NCI-H187 (cell line): ENCODE measurements at regions not wholly inside any gene's neighbourhood (a gene's known extent, or its start where the extent isn't known, plus 50 kb on each side); places are given as distances from the start of the nearest gene placed in this dataset.
"Not testable (repeated sequence)": the region's sequence is repeated elsewhere in the genome, so short reads cannot be mapped to it uniquely, and the experiment has no call there.

Source experiments
- DNase-seq, 2 experiments: peaks; one replicate each; lab custom pipeline; 2025; lab: John Stamatoyannopoulos, UW

DNA sequence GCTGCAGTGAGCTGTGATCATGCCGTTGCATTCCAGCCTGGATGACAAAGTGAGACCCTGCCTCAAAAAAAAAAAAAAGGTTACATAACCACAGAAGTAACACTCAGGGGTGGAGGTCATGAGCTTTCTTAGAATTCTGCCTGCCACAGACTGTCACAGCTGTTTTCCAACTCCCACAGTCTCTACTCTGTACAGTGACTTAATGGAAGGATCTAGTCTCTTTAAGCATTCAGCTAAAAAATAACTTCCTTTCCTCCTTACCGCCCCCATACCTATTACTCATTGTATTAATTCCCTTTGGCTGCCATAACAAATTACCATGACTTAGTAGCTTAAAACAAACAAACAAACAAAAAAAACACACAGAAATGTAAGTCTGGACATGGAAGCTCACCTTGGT, 99.6 kb upstream of the UBE2E1 start:
- DNase-seq, result no peak

DNA sequence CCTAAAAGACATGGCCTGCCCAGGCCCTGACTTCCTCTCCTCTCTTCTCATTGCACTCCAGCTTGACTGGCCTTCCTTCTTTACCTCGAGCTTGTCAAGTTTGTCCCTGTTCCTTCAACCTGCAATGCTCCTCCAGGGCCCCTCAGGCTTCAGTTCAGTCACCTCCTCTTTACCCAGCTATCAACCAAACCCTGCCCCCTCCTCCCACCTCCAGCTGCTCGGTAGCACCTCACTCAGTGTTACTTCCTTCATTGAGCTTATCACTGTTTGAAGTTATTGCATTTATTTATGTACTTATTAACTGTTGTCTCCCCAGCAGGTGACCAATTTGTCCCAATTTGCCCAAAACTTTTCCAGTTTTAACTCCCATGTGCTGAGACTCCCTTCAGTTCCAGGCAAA, 95.8 kb upstream of the UBE2E1 start:
- no peak for DNase-seq

DNA sequence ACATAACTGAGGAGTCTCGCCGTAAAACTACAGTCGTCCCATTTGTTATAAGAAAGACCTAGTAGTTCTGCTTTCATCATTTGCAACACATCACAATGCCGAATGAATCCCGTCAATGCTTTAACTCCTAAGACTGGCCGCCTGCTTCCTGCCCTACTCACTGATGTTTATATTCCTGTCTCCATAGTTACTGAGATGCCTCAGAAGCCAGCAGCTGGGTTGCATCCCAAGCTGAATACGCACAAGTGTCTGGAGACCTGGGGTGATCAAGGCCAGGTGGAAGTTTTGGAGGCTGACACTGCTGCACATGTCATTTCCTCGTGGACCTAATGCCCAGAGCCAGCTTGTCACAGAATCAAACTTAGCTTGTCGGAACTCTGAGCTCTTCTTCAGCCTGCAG, 95.2 kb upstream of the UBE2E1 start:
- DNase-seq, result no peak

DNA sequence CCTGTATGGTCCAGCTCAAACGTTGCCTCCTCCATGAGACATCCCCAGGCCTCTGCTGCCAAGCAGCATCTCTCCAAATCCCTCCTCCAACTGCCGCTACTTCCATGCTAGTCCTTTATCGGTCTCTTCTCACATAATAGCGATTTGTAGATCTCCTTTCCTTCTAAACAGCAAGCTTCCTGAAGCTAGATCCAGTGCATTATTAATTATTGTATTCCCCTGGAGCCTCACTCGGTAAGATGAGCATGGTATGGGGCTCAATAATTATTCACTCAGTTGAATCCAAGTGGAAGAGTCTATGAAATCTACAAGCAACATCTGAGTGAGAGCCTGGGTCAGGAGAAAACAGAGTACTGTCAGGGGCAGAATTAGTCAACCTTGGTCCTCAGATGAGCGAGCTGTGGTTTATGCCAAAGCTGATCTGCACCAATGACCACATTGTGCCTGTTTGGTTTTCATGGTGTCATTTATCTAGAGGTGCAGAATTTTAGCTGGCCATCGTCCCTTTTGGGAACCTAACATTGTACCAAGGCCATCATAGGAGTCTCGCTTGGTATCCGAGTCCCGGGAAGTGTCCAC, 93.8 kb upstream of the UBE2E1 start:
- no peak for DNase-seq

DNA sequence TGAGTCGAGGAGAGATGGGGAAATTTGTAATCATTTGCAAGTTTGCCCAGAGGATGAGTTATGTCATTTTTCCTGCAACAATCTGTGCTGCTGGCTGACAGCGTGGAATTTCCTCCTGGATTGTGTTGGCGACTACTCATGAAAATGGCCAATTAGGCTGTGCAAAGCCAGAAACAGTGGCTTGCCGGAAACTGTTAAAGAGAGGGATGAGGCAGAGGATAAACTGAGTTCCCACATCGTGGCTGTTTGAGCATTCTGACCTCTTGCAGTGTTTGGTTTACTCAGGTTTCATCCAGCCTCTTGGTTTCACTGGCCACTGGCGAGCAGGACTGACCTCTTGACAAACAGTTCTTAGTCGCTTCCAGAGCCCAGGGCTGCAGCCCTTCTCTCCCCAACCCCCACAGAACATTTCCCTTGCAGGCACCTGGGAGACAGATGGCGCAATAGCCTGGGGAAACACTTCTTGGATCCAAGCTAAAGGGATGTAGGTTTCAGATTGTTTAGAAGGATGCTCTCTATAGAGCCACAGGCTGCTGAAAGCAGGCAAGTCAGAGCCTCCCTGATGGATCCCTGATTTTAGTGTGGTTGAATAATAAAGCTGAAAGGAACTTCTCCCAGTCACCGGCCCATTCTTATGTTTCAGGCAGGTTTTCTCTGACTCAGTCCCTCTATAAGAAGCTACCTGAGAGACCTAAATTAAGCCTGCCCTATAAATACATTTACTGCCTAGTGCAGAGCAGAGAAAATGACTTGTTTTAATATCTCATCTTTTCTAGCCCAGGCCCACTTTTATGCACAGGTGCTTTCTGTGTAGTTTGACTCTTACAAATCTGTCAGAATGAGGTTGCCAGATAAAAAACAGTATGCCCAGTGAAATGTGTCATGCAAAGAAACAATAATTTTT, 92.8 kb upstream of the UBE2E1 start:
- no peak for DNase-seq

DNA sequence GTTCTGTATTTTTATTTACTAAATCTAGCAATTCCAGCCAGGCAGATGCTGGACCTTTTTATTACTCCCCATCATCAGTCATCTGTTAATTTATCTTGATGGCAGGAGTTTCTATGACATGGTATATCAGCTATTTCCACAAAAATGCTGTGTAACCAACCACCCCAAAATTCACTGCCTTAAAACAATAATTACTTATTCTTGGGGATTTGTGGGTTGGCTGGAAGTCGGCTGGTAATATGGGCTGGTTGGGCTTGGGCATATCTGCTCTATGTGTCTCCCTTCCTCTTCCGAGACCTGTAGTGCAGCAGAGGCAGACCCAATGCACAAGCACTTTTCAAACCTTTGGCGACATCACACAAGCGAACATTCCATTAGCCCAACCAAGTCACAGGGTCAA, 92.1 kb upstream of the UBE2E1 start:
- no peak for DNase-seq

DNA sequence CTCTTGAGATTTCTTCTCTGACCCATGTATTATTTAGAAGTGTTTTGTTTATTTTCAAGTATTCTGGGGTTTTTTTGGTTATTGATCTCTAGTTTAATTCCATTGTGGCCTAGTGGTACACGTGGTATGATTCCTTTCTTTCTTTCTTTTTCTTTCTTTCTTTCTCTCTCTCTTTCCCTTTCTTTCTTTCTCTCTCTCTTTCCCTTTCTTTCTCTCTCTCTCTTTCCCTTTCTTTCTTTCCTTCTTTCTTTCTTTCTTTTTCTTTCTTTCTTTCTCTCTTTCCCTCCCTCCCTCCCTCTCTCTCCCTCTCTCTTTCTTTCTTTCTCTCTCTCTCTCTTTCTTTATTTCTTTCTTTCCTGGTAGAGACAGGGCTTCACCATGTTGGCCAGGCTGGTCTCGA, 85.7 kb upstream of the UBE2E1 start:
- no peak for DNase-seq

DNA sequence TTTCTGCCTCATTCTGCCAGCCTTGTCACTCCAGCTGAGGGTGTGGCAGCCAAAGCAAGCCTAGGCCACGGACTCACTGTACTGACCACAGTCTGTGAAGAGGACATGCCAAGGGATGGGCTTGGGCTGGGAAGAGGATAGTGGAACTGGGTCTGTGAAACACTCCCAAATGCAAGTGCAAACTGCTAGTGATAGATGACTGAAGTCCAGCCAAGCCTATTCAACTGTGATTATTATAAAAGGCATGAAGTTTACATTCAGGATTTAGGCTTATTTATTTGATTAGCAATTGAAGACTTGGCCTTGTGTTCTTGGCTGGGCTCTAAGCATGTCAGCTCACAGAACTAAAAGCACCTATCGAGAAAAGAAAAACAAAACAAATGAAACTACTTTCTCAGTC, 84.9 kb upstream of the UBE2E1 start:
- no peak for DNase-seq

DNA sequence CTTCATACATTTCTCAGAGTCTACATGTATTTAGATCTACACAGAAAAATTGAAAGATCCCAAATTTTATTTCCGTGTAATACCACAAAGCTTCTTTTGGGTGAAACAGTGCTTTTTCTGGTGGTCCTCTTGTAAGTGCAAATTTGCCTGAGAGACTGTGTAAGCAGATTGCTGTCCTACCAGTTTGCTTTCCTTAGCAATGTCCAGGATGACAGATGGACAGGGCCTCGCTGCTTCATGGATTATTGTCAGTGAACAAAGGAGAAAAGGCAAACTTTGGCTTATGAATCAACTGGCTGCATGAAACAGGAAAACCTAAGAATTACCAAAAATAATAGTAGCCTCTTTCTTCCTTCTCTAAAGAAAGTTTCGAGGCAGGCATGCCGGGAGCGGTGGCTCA, 82.6 kb upstream of the UBE2E1 start:
- DNase-seq, result no peak

DNA sequence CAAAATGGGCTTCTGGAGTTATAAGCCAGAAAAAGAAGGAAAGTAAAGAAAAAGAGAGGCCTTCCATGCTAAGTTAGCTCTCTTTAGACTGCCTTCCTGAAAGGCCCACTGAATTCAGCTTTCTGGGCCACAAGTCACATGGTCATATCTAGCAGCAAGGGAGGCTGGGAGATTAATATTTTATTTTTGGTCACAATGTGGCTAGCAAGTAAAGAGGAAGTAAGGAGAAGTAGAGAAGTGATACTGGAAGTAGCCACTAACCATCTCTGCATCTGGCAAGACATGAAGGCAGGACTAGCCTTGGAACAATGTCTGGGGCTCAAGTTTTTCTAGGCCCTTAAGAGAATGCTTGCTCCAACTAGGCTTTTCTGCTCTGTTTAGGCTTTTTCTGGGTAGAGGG, 81.8 kb upstream of the UBE2E1 start:
- no peak for DNase-seq

DNA sequence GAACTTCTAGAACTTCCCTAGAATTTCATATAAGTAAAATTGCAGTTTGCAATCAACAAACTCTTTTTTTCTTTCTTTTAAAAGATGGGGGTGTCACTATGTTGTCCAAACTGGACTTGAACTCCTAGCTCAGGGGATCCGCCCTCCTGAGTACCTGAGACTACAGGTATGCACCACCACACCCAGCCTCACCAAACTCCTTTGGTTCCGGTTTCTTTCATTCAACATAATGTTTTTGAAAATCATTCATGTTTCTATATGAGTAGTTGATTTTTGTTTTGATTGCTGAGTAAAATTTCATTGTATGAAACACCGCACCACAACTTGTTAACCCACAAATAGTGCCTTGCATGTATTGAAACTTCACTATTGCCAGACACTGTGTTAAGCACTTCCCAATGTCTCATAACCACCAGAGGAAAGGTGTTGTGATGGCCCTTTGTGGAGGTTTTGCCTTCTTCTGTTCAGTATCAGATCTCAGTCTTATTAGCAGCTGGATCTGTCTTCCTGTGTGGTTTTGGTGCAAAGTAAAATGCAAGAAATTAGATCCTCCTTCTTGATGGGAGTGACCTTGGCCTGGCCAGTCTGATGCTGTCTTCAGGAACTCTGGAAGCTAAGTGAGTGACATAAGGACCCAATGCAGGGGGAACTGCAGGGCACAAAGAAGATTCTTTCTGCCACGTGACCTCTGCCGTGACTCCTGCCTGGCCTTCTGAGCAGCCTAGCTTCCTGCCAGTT, 78.8 kb upstream of the UBE2E1 start:
- DNase-seq, result no peak

DNA sequence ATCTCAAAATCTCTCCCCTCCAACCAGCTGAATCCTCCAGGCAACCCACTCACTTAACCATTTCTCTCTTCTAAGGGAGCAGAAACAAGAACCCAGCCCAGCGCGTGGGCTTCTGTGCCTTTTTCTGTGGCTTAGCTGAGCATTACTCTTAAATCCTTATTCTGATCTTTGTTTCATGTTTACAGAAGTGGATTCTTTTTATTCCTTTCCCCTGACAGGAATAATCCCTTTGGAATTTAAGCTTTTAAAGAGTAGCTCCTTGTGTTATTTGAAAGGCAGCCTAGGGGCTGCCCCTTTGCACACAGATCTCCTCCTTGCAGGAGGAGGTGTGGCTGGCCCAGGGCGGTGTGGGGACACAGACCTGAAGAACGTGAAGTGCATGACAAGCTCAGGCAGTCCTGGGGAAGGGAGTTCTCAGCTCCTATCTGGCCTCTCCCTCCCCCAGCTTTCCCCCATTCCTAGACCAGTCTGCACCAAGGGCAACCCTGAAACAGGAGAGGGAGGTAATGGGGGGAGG, 77.1 kb upstream of the UBE2E1 start:
- no peak for DNase-seq

DNA sequence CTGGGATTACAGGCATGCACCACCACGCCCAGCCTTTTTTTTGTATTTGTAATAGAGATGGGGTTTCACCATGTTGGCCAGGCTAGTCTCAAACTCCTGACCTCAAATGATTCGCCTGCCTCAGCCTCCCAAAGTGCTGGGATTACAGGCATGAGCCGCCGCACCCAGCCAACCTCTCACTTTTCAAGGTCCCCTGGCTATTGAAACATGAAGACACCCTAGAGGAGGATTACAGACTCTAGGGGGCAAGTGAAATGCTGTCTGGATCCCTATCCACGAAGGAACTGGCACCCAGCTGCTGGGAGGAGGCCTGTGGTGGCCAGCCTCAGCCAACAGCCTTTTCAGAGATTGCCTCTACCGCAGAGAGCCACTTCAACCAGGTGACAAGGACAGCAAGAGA, 76.4 kb upstream of the UBE2E1 start:
- not testable (repeated sequence) for DNase-seq

DNA sequence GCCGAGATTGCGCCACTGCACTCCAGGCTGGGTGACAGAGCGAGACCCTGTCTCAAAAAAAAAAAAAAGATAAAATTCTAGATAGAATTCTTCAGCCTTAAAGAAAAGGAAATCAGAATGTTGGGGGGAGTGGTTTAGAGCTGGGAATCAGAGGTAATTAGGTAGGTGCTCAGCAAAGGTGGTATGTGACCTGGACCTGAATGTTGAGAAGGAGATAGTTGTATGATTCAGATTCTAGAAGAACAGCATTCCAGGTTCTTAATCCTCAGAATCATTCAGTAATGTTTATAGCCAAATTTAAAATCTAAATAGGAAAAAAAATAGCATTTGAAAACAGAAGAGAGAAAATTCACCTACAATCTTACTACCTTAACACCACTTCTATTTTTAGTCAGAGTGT, 71.3 kb upstream of the UBE2E1 start:
- no peak for DNase-seq

DNA sequence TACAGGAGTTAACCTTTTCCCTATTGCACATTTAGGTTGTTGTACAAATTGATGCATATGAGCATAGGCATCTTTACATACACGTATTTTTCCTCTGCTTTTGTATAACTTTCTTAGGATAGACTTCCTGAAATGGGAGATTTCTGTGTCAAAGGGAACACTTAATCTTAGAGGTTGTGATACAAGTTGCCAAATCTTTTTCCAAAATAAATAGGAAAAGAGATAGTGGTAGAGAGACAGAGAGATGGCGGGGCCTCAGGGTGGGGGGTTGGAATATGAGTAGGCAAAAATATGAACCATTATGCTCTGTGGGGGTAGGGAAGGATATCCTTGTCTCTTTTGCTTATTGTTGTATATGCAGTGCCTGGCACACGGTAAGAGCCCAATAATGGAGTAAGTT, 70.7 kb upstream of the UBE2E1 start:
- no peak for DNase-seq

DNA sequence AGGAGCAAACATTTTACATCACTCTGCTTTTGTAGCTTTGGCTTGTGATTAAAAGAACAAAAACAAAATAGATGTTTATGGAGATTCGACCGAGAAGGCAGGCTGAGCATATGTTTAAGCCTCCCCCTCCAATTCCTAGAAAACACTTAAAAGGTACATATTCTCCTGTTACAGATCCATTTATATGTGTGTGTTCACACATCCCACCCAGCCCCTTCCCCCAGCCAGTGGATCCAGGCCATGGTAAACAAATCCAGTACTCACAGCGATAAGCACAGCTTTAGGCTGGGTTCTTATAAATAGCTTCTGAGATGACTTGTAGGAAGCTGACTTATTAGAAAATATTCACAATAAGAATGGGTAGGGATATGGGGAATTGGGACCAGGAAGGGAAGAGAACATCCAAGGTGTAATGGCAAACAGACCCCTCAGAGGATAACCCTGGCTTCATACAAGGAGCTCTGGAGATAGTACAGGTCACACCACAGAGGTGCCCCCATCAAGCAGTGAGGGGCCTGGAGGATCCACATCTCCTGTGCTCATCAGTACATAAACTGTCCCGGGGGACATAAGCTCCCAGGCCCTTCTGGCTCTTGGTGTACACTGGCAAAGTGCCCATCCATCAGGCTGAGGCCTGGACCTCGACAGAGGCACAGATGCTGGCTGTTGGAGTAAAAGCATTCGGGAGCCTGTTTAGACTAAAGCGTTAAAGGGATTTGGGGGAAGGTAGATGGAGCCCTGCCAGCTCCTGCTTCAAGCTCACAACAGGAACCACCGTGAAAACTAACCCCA, 70.0 kb upstream of the UBE2E1 start:
- DNase-seq, result no peak

DNA sequence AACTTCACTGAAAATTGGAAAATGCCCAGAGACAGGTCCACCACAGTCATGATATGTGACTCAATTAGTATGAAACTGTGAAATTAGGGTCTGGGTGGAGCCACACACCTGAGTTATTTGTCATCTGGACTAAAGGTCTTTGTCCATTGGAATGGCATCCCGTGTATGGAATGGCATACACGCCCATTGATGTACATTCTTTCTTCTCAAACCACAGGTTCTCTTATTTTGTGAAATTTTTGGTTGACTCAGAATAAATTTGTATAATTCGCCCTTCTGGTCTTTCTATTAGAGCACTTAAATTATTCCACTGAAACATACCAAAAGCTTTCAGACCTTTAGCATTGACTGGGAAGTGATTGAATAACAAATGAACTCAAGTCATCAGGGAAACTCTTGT, 66.8 kb upstream of the UBE2E1 start:
- no peak for DNase-seq

DNA sequence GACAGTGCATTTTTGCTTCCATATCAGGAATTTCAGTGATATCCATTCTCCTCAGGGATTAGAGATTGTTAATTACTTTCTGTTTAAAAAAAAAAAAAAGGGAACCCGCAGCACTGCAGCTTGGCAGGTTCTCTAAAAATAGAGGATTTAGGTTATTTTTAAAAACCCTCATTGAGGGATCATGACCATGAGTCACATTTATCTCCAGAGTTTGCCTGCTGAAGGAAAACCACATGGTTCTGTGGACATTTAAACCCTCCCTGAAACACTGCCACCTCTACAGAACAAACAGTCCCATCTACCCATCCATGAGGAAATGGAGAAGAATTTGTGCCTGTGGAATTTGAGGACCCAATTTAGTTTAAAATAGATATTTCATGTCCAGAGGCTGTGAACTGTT, 66.2 kb upstream of the UBE2E1 start:
- no peak for DNase-seq

DNA sequence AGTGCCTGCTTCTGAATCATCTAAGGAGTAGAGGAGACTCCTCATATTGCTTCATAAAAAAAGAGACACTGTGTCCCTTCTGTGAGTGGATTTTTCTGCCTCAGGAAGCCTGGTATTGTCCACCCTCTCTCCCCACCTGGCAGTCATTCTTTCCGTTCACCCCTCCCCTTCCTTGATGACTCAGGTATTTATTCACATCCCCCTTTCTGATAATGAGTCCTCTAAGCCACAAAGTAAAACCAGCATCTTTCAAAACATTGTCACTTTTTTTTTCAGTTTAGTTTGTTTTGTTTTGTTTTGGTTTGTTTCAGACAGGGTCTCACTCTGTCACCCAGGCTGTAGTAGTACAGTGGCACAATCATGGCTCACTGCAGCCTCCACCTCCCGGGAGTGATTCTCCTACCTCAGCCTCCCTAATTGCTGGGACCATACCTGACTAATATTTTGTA, 65.2 kb upstream of the UBE2E1 start:
- no peak for DNase-seq

DNA sequence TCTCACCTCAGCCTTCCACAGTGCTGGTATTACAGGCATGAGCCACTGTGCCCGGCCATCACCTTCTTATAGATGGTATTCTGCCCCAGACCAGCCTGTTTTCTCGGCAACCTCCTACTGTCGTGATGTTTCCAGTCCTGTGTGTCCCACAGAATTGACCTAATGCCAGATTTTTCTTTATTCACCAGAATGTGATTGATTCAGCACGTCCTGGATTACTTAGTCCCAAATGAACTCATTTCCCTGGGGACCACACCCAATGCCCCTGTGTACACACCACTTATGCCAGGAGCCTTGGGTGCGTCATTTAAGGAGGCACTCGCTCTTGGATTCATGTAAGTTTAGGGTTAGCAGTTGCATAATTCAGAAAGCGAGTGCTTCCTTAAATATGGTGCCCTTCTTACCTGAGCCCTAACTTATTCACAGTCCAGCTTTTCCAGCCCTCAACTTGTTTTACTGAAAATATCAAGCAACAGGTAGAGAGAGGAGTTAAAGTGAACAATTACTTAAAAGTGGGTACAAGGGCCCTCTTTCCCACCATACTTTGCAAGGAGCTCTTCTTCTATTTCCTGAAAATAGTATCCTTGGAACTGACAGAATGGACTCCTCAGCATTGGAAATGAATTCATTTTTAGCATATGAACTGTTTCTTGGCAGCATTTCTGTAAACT, 64.6 kb upstream of the UBE2E1 start:
- no peak for DNase-seq

DNA sequence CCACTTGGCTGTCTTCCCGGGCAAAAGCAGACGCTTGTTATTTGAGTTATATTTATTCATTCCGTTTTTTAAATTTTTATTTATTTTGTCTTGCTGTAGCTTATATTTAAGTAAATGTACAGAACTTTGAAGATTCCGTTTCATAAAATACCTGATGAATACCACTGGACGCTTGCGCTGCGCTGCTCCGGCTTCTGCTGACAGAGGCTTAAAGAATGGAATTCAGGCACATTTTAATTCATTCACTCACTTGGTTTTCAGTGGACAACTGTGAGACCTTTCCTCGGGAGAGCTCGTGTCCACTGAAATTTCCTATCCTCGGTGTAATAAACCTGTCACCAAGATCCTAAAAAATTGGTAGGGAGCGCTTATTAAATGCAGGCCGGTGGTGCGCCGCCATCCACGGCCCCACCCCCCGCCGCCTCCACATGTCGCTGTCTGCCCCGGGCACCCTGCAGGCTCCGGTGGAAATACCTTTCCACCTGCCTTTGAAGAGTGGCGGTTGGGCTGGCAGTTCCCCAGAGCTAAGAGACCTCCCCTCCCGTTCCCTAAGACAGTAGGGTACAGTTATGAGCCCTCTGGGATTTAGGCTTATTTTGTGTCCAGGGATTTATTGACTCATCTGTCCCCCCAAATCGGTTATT, 62.5 kb upstream of the UBE2E1 start:
- no peak for DNase-seq
